Uterus (tissue), 2 donors: ENCODE measurements at regions not wholly inside any gene's neighbourhood (a gene's known extent, or its start where the extent isn't known, plus 50 kb on each side); places are given as distances from the start of the nearest gene placed in this dataset.

ENCODE experiments used
- CTCF ChIP-seq, 4 experiments: fragments of 200-600 bp in 2 of 4; fragments of 450-650 bp in 2 of 4; sonication (generic) in 2 of 4; IDR thresholded peaks; one replicate each; pipeline ENCODE4 v1.5.1; 2016 to 2019; ENCODE audit warnings: antibody characterized with exemption in 4 of 4, mild to moderate bottlenecking in 2 of 4, moderate library complexity in 1 of 4
- POLR2A ChIP-seq, 2 donors: fragments of 450-650 bp; IDR thresholded peaks; one replicate each; pipeline ENCODE4 v1.6.1; 2016; ENCODE audit warnings: antibody characterized with exemption in 2 of 2, mild to moderate bottlenecking in 1 of 2, moderate library complexity in 1 of 2

- TF ChIP-seq CTCF (IDR thresholded peaks at IDR 0.05) (no peak), POLR2A (IDR thresholded peaks at IDR 0.05) (no peak)
These were observed 104.0 kb upstream of the BMP2K start for GRCh38 chr4:78671903-78672815.
